Muscle layer of colon (tissue), 2 donors: ENCODE measurements at regions not wholly inside any gene's neighbourhood (a gene's known extent, or its start where the extent isn't known, plus 50 kb on each side); places are given as distances from the start of the nearest gene placed in this dataset.

Experiments used
- H3K27ac ChIP-seq: one replicate; pipeline ENCODE4 v1.7.0; 2013; ENCODE audit warnings: low read depth, mild to moderate bottlenecking, low read length, moderate library complexity
- H3K27me3 ChIP-seq, 2 donors: one replicate each; pipeline ENCODE4 v1.7.0; 2013; ENCODE audit warnings: low read length in 2 of 2, mild to moderate bottlenecking in 2 of 2; ENCODE audit not compliant: insufficient read depth in 2 of 2, control insufficient read depth in 1 of 2
- H3K36me3 ChIP-seq: one replicate; pipeline ENCODE4 v1.7.0; 2013; ENCODE audit warnings: mild to moderate bottlenecking, low read length; ENCODE audit not compliant: insufficient read depth
- H3K4me1 ChIP-seq: one replicate; pipeline ENCODE4 v1.7.0; 2013; ENCODE audit warnings: mild to moderate bottlenecking, low read length; ENCODE audit not compliant: insufficient read depth
- H3K4me3 ChIP-seq, 2 donors: one replicate each; pipeline ENCODE4 v1.7.0; 2013; ENCODE audit warnings: low read length in 2 of 2, low read depth in 1 of 2, mild to moderate bottlenecking in 1 of 2, moderate library complexity in 1 of 2
- H3K9ac ChIP-seq: one replicate; pipeline ENCODE4 v1.7.0; 2013; ENCODE audit warnings: low read length
- H3K9me3 ChIP-seq: one replicate; pipeline ENCODE4 v1.7.0; 2013; ENCODE audit warnings: mild to moderate bottlenecking, low read length
- donor health status: abdominal sarcoma.
- donor health status: Adenocarcinoma of cecum.

- Histone ChIP-seq H3K27ac (no peak overlapping the region), H3K4me1 (peaks cover 15% of the 10 kb centered on the region), H3K9ac (no peak overlapping the region), H3K27me3 (no peaks in the 10 kb centered on the region), H3K4me3 (no peak overlapping the region), H3K36me3 (no peaks in the 10 kb centered on the region), H3K9me3 (no peaks in the 10 kb centered on the region)
These were observed 158.9 kb upstream of the ZNF217 start for GRCh38 chr20:53752583-53752970.

- H3K9me3 ChIP-seq: no peaks in the 10 kb centered on the region
- no peak overlapping the region for H3K4me3 ChIP-seq
- peak overlapping the region; percentile 3 for H3K9ac ChIP-seq
- H3K36me3 ChIP-seq: no peaks in the 10 kb centered on the region
- H3K4me1 ChIP-seq: peaks cover 15% of the 10 kb centered on the region
- H3K27ac ChIP-seq: peak overlapping the region; percentile 55
- no peaks in the 10 kb centered on the region for H3K27me3 ChIP-seq
These were observed 158.1 kb upstream of the ZNF217 start for GRCh38 chr20:53751620-53752318.

- Histone ChIP-seq H3K4me1 (peaks cover 15% of the 10 kb centered on the region), H3K9me3 (no peaks in the 10 kb centered on the region), H3K27me3 (no peaks in the 10 kb centered on the region), H3K4me3 (no peak overlapping the region), H3K9ac (peak overlapping the region; percentile 3), H3K36me3 (no peaks in the 10 kb centered on the region), H3K27ac (peak overlapping the region; percentile 55)
These were observed 157.4 kb upstream of the ZNF217 start for GRCh38 chr20:53750827-53751619.

GRCh38 chr20:53749499-53749898, 155.9 kb upstream of the ZNF217 start:
- peaks cover 15% of the 10 kb centered on the region for H3K4me1 ChIP-seq

GRCh38 chr20:53748821-53749421, 155.3 kb upstream of the ZNF217 start:
- Histone ChIP-seq H3K27ac (no peak overlapping the region), H3K36me3 (no peaks in the 10 kb centered on the region), H3K4me3 (no peak overlapping the region), H3K9ac (no peak overlapping the region), H3K9me3 (no peaks in the 10 kb centered on the region), H3K4me1 (peaks cover 15% of the 10 kb centered on the region), H3K27me3 (no peaks in the 10 kb centered on the region)

More at GRCh38 chr20:53749499-53749898, 155.9 kb upstream of the ZNF217 start:
- H3K9me3 ChIP-seq: no peaks in the 10 kb centered on the region
- H3K9ac ChIP-seq: no peak overlapping the region
- no peak overlapping the region for H3K27ac ChIP-seq
- H3K36me3 ChIP-seq: no peaks in the 10 kb centered on the region
- H3K27me3 ChIP-seq: no peaks in the 10 kb centered on the region
- no peak overlapping the region for H3K4me3 ChIP-seq

GRCh38 chr20:53748176-53748575, 154.5 kb upstream of the ZNF217 start:
- H3K27ac ChIP-seq: no peak overlapping the region

GRCh38 chr20:53743607-53744260, 150.1 kb upstream of the ZNF217 start:
- no peak overlapping the region for H3K4me3 ChIP-seq
- no peak overlapping the region for H3K9ac ChIP-seq
- no peak overlapping the region for H3K27ac ChIP-seq
- H3K4me1 ChIP-seq: no peaks in the 10 kb centered on the region
- no peaks in the 10 kb centered on the region for H3K36me3 ChIP-seq
- H3K27me3 ChIP-seq: no peaks in the 10 kb centered on the region
- H3K9me3 ChIP-seq: no peaks in the 10 kb centered on the region

More at GRCh38 chr20:53748176-53748575, 154.5 kb upstream of the ZNF217 start:
- Histone ChIP-seq H3K9me3 (no peaks in the 10 kb centered on the region), H3K36me3 (no peaks in the 10 kb centered on the region), H3K27me3 (no peaks in the 10 kb centered on the region), H3K9ac (no peak overlapping the region), H3K4me3 (no peak overlapping the region), H3K4me1 (peaks cover 15% of the 10 kb centered on the region)

- Histone ChIP-seq H3K36me3 (no peaks in the 10 kb centered on the region), H3K9me3 (no peaks in the 10 kb centered on the region), H3K4me1 (no peaks in the 10 kb centered on the region), H3K27me3 (no peaks in the 10 kb centered on the region), H3K9ac (no peak overlapping the region), H3K27ac (no peak overlapping the region), H3K4me3 (no peak overlapping the region)
These were observed 149.0 kb upstream of the ZNF217 start for GRCh38 chr20:53742685-53743081.

GRCh38 chr20:53741726-53742028, 148.0 kb upstream of the ZNF217 start:
- Histone ChIP-seq H3K27me3 (no peaks in the 10 kb centered on the region), H3K4me1 (no peaks in the 10 kb centered on the region), H3K36me3 (no peaks in the 10 kb centered on the region), H3K27ac (no peak overlapping the region), H3K9me3 (no peaks in the 10 kb centered on the region), H3K4me3 (no peak overlapping the region), H3K9ac (no peak overlapping the region)

GRCh38 chr20:53739799-53740785, 146.5 kb upstream of the ZNF217 start:
- H3K4me3 ChIP-seq: no peak overlapping the region
- no peak overlapping the region for H3K9ac ChIP-seq
- H3K27ac ChIP-seq: no peak overlapping the region
- no peaks in the 10 kb centered on the region for H3K27me3 ChIP-seq
- no peaks in the 10 kb centered on the region for H3K9me3 ChIP-seq
- H3K4me1 ChIP-seq: no peaks in the 10 kb centered on the region
- no peaks in the 10 kb centered on the region for H3K36me3 ChIP-seq
